ENCODE measurements at regions not wholly inside any gene's neighbourhood (a gene's known extent, or its start where the extent isn't known, plus 50 kb on each side); places are given as distances from the start of the nearest gene placed in this dataset.

DNA sequence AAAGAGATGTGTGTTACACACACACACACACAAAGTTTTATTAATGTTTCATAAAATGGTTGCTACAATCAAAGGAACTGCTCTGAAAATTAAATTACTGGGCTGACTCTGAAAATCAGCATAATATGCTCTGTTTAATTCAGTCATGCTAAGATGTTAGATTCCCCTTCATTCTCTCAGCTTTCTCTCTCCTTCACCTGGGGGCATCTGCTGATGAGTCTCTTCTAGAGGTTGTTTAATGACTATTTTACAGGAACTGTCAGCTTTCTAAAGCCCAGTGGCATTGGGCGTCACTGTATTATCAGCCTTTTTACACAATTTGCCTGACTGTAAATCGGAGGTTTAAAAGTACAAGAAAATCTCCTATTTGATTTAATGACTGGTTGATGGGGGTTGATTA, 559.7 kb upstream of the POU3F2 start:
- DNase-seq (ENCODE audit: low read depth in 3 of 3, low spot score in 2 of 3), result no peak

DNA sequence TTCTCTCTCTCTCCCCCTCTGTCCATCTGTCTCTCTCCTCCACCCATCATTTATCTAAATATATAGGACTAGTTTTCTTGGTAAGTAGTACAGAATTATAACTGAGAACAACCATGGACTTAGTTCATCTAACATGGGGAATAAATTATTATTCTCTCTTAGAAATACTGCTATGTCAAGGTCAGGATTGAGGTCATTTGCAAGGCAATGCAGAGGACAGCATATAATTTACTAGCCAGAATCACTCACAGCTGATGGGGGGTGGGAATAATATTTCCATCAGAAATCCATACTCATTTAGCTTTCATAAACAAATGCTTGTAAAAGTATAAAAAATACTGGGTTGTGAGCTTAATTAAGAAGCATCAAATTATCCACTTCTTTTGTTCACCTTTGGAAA, 553.9 kb upstream of the POU3F2 start:
- no peak for DNase-seq (ENCODE audit: low read depth in 3 of 3, low spot score in 2 of 3)

DNA sequence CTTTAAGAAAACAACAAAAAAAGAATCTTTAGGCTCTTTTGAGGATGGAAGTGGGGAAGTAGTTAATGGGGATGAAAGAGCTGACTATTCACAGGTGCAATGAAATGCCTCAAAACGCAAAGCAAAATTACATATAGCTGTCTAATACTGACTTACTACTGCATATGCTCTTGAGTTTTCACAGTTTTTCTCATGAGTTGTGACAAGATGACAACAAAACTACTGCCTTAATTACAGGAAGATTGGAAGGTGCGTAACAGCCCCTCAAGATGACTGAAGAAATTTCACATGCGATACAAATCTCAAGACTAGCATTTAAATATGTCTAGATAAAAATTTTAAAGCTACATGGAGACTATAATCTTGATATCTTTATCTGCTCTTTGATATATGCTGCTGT, 547.8 kb upstream of the POU3F2 start:
- DNase-seq (ENCODE audit: low read depth in 3 of 3, low spot score in 2 of 3), result no peak

DNA sequence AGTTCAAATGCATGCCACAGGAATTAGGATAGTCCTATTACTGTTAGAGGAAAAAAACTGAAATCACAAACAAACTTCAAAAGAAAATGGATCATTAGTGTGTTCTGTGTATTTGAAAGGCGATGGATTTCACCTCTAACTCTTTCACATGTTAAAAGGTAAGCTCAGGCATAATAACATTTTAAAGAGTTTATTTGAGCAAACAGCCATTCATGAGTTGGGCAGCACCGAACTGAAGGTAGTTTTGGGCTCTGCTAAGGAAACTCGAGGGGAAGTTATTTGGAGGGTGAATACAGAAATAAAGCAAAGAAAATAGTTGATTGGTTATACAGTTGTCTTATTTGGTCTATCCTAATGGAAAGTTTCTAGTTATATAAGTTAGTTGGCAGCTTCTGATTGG, 546.5 kb upstream of the POU3F2 start:
- no peak for DNase-seq (ENCODE audit: low read depth in 3 of 3, low spot score in 2 of 3)

DNA sequence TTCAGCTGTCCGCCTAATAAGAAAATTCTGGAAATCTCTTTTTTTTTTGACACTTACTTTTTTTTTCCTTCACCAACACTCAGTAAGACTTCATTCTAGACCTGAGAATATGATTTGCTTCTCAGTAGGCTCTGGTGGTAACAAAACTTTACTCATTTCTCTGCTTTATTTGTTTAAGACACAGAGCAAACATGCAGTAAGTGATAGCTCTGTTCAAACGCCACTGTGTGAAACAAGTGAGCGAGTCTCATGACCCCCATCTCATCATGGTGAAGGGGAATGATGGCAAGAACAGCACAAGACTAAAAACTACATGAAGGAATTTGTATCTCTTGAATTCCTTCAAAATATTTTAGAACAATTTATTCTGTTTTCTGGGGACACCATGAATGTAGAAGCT, 541.6 kb upstream of the POU3F2 start:
- no peak for DNase-seq (ENCODE audit: low read depth in 3 of 3, low spot score in 2 of 3)

DNA sequence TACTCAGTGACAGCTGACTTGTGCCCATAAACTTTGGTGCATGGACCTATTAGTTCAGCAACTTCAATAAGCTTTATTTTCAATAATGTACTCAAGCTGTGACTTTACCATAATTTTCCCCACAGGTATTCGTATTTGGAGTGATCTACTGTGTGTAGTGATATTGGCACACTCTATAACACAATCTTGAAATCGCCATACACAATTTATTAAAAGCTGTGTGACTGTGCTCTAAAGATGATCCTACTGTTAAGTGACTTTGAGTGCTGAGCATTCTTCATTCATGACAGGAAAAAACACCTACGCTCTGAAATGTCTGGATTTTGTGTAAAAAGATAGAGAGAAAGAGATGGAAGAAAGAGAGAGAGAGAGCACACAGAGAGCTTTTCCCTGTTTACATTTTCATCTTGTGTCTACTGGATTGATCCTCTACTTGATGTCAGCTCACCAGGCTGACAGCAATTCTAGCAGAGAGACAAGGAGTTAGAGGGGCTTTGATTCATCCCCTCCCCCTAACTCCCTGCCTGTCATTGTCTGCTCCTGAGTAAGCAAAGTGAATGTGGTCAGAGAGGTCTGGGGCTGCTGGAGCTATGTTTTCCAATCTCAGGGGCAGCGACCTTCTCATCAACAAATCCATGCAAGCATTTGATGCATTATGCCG, 538.7 kb upstream of the POU3F2 start:
- no peak for DNase-seq (ENCODE audit: low read depth in 3 of 3, low spot score in 2 of 3)

DNA sequence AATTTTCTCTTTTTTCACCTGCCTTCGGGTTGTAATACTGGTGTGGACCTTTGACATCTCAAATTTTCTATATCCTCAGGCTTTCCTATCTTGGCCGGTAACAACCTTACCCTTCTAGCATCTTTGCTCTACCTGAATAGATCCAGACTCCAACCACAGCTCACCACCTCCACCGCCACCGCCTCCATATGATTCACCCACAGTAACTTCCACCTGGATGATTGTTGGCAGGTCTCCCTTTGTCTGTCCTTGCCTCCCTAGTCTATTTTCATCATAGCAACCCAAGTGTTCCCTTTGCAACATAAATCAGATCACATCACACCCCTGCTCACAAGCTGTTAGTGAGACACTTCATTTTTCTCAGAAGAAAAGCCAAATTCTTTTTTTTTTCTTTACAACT, 525.8 kb upstream of the POU3F2 start:
- DNase-seq (ENCODE audit: low read depth in 3 of 3, low spot score in 2 of 3), result no peak

DNA sequence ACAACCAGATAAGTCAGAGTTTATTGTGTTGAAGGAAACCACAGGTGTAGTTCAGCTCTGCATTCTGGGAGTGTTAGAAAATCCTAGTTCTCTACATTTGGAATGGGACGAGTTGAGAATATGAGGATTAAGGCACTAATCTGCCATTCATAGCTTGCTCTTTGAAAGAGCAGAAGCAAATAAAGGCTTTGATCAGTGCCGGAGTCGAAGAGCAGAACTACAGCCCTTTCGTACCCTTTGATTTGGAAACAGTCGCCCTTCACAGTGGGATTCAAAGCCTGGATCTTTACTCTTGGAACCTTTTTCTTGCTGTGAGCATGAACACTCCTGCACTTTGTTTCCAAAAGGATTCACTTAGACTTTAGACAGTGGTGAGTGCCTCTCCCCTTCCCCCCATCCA, 523.9 kb upstream of the POU3F2 start:
- DNase-seq (ENCODE audit: low read depth in 3 of 3, low spot score in 2 of 3), result no peak

DNA sequence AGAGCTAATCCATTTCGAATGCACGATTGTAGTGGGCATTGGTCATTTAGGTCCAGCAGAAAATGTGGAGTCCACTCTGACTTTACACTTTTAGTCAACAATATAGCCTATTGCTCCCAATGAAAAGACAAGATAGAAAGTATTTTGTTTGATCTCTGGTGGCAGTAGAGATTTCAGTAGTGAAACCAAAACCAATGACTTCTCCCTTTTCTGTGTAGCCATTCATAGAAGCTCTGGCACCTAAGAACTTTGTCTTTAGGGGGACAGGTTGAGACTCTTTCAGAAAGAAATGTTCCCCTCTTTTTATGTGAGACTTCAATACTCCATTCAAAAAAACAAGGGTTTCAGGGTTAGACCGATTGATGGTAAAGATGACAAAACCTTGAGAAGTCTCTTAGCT, 510.8 kb upstream of the POU3F2 start:
- no peak for DNase-seq (ENCODE audit: low read depth in 3 of 3, low spot score in 2 of 3)

DNA sequence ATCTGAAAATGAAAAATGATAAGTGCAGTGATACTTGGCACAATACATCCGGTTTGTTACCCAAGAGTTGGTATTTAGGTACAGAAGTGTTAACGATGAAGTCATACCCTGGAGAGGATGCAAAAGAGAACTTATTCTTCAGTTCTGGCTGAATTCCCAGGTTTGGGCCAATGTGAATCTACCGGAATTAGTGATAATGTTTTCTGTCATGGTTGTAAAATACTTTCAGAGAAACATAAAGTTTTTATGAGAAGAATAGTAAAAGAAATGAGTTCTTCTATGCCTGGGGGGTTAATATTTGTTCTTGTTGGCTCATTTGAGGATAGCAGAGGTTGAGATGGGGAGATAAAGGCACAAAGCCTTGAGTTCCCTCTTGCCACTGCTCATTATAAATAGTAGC, 509.9 kb upstream of the POU3F2 start:
- DNase-seq (ENCODE audit: low read depth in 3 of 3, low spot score in 2 of 3), result no peak

DNA sequence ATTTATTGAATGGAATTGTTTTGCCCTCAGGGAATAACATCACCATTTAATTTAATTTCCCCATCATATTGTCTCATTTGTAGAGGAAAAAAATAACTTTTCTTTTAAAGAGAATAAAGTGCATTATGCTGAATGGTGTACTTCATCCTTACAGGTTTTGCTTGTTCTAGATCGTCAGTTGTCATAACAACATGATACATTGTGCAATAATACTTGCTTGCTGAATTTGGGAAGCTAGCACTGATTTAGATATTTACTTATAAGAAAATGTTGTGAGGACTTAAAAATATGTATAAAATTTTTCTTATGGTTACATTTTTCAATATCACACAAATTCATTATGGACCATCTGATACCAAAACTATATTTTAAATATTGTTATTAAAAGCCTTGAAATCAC, 509.0 kb upstream of the POU3F2 start:
- DNase-seq (ENCODE audit: low read depth in 3 of 3, low spot score in 2 of 3), result no peak

DNA sequence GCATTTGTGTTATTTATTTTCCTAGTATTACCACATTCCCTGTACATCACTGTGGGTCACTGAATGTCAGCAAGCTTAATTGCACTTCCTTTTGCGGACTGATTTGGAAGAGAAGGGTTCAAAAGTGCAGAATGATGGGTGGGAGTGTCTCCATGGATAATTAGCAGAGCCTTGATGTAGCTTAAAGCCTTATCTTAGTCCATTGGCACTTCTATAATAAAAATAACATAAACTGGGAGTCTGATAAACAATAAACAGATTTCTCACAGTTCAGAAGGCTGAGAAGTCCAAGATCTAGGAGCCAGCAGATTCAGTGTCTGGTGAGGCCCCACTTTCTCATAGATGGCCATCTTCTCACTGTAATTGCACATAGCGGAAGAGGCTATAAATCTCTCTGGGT, 501.1 kb upstream of the POU3F2 start:
- DNase-seq (ENCODE audit: low read depth in 3 of 3, low spot score in 2 of 3), result no peak

DNA sequence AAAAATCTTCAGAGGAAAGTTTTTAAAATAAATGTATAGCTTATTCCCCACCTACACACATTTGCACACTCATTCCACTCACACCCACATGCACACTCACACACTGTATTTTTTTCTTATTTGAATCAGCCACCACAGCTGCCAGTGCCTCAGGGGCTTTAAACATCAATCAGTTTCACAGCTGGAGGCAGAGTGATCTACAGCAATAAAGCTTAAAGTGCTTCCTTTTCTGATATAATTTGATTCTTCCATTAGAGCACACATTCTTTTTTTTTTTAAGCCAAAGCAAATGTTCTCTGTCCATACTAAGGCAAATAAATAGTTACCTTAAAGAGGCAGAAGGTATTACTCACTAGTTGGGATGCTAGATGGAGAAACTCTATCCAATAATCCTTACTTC, 498.8 kb upstream of the POU3F2 start:
- no peak for DNase-seq (ENCODE audit: low read depth in 3 of 3, low spot score in 2 of 3)

DNA sequence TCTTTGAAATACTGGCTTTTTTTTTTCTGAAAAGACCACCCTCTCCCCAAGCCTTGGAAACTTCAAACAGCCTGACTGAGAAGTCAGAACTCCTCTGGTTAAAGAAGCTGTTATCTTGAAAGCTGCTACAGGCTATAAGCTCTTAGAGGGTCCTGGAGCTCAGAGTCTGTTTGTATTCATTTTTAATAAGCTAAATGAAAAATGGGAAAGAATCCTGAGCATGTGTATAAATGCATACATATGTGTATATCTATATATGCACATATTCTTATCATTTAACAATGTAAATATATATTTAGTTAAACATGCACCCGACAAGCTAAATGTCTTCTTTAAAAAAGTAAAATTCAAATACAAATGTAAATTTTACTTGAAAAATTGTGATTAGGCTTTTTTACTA, 494.9 kb upstream of the POU3F2 start:
- DNase-seq (ENCODE audit: low read depth in 3 of 3, low spot score in 2 of 3), result no peak

DNA sequence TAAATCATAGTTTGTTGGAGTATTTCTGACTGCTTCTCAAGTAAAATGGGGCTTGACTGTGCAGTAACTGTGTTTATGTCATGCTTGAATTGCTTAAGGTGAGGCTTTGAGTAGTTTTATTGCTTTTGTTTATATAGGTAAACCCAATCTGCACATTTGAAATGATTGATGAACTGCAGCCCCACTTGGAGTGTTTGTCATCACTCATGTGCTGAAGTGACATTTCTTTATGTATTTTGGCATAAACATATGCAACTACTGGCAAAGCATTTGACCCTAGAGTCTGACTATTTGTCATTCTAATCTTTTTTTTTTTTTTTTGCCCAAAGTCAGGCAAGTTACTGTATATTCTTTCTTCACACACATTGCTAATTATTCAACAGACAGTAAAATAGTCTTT, 491.4 kb upstream of the POU3F2 start:
- no peak for DNase-seq (ENCODE audit: low read depth in 3 of 3, low spot score in 2 of 3)

DNA sequence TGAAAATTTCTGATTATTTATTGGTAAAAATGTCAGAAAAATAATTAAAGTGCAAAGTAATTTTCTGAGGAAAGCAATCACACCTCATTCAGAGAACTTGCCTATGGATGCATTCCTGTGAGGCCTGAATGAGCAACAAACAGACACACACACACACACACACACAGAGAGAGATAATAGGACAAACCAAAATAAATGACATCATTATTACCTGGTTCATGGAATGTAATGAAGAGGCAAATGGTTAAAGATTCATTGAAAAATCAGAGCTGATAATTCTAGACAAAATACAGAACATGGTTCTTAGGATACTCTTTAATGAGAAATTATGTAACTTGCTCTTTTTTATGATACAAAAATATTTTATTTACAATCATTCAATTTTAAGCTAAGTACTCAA, 490.6 kb upstream of the POU3F2 start:
- no peak for DNase-seq (ENCODE audit: low read depth in 3 of 3, low spot score in 2 of 3)

DNA sequence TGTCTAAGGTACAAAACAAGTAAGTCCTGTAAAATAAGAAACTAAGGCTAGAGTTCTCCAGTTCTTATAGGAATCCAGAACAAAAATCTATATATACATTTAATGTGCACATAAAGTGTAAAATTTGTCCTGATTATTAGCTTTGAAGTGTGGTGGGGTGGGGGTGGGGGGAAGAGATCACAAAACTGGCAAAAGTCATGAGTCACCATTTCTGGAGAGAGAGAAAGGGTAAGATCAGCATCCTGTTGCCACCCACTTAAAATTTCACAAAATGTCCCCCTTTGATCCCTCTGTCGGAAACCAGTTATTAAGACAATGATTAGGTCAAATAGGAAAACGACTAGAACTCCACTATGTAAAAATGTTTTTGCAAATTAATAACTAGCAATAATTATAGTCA, 482.0 kb upstream of the POU3F2 start:
- DNase-seq (ENCODE audit: low read depth in 3 of 3, low spot score in 2 of 3), result no peak

DNA sequence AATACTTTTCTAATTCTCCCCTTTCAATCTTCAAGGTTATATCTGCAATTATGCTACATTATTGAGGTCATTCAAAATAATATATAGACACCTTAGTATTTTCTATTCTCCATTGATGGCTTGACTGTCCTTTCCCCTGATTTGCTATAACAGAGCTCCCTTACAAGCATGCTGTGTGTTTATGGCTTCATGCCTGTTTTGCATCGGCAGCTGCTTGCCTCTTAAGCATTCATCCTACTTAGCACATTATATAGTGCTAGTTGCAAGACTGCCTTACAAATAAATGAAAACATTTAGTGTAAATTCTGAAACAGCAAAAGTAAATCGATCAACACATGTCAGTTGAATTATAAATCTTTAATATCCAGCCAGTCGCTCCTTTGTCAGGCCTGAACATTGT, 476.2 kb upstream of the POU3F2 start:
- DNase-seq (ENCODE audit: low read depth in 3 of 3, low spot score in 2 of 3), result no peak

DNA sequence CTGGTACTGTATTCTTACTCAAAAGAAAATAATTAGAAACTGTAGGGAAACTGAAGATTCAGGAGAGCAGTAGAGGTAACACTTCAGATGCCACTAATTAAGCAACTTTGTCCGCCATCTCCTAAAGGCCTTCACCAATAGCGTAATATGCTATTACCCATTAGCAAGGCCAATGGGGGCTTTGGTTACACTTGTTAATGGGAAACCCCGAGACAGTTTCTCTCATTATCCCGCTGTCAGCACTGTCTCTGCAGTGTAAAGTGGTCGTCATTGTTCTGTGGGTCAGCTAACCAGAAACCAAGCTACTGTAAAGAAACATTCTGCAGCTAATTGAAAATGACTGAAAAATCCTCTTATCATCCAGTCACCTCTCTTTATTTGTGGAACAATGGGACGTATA, 468.0 kb upstream of the POU3F2 start:
- DNase-seq (ENCODE audit: low read depth in 3 of 3, low spot score in 2 of 3), result no peak

DNA sequence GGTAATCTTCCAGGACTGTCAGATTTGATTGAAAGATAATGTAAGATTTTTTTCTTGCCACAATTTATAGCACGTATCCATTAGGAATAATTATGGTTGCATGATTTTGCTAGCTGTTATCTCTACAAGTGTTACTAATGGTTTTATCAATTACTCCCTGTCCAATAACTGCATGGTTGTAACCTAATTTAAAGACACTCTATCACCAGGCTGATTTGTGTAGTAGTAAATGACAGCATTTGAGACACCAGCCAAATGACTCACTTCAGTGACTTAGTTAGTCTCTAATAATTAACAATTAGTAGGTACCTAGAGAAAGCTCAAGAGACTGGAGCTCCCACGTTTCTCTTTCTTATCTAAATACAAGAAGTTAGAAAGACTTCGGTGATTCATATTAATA, 453.8 kb upstream of the POU3F2 start:
- no peak for DNase-seq (ENCODE audit: low read depth in 3 of 3, low spot score in 2 of 3)

DNA sequence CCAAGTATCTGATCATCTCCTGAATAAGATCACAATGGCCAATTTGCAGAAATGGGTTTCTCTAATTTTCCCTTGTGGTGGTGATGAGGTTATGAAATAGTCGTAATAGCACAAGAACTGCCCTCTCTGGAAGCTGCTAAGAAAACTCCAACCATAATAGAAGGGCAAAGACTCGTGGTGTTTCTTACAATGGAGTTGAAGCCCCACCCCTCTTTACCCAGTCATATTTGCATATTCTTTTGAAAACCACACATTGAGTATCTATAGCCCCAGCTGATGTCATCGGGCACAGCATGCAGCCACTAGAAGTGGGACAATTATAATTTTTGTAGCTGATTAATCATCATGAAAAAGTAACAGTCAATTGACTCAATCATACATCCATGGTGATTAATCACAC, 452.1 kb upstream of the POU3F2 start:
- no peak for DNase-seq (ENCODE audit: low read depth in 3 of 3, low spot score in 2 of 3)

DNA sequence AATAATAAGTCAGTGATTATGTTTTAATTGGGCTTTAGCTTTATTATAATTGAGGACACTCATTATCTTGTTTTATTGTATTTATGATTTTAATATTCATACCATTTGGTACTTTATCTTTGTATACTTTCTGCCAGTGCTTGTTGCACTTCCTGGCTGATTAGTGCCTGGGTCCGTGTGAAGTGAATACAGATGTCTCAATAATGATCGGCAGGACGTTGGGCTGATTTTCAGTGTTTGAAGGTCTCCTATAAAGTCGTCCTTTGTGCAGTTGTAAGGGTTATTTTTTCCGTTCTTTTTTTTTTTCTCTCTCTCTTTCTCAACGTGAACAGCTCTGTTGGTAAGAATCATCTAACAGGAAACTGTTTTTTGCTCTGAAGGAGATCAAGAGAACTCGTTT, 450.0 kb upstream of the POU3F2 start:
- no peak for DNase-seq (ENCODE audit: low read depth in 3 of 3, low spot score in 2 of 3)

DNA sequence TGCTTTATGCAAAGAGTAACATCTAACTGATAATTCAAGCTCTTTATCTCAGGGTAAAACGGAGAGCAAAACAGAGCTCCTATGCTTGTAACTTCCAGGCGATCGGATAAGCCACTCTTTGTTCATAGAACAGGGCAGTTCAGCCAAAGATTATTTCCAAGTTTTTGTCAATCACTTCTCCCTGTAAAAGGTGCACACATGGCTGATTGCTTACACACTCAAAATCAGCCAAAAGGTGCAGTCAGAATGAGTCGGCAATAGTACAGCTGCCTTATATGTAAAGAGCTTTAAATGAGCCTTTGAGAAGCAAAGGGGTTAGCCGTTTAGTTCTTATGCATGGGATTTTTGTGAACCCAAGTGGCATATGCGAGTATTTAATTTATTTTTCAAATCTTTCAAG, 449.6 kb upstream of the POU3F2 start:
- DNase-seq (ENCODE audit: low read depth in 3 of 3, low spot score in 2 of 3), result no peak
